HG03432 (cell line): ENCODE measurements at regions not wholly inside any gene's neighbourhood (a gene's known extent, or its start where the extent isn't known, plus 50 kb on each side); places are given as distances from the start of the nearest gene placed in this dataset.

Experiments
- ATAC-seq: cut with Tn5 transposase; IDR thresholded peaks from one replicate; pipeline ENCODE4 v1.9.1; 2021; ENCODE audit warnings: mild to moderate bottlenecking, moderate library complexity; ENCODE audit not compliant: unreplicated experiment

DNA sequence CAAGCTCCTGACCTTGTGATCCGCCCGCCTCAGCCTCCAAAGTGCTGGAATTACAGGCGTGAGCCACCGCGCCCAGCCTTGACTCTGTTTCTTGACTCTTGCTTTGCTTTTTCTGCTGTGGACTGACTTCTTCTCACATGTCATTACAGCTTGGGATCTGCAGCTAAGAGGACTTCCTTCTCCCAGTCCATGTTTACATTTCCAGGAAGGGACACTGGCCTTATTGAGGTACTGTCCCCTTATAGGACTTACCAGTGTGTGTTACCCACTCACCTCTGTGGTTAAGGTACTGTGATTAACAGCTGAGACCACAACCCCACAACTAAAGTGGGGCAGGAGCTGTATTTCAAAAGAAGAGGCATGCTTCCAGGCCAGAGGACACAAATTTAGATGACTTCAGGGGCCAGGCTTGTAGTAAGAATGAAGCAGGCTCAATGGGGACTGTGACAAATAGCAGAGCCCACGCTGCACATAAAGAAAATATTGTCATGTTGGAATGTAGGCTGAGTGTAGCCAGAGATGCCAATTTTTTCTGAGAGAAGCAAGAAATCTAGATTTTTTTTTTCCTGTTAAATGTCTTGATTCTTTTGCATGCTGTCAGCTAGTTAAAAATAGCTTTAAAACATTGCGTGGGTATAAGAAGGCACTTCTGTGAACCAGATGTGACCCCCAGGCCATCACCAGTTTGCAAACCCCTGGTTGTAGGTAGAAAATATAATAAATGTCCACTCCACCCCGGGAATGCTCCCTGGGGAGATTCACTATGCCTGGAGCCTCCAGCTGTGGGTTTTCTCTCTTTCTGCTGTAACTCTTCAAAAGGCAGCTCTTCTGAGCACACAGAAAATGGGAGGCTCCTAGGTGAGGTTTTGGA is 75.0 kb downstream of the PTPDC1 start:
- ATAC-seq: no peak

GRCh38 chr9:94160594-94161501 is 76.6 kb downstream of the PTPDC1 start:
- ATAC-seq: no peak

GRCh38 chr9:94161673-94162072 is 77.4 kb downstream of the PTPDC1 start:
- ATAC-seq: no peak

DNA sequence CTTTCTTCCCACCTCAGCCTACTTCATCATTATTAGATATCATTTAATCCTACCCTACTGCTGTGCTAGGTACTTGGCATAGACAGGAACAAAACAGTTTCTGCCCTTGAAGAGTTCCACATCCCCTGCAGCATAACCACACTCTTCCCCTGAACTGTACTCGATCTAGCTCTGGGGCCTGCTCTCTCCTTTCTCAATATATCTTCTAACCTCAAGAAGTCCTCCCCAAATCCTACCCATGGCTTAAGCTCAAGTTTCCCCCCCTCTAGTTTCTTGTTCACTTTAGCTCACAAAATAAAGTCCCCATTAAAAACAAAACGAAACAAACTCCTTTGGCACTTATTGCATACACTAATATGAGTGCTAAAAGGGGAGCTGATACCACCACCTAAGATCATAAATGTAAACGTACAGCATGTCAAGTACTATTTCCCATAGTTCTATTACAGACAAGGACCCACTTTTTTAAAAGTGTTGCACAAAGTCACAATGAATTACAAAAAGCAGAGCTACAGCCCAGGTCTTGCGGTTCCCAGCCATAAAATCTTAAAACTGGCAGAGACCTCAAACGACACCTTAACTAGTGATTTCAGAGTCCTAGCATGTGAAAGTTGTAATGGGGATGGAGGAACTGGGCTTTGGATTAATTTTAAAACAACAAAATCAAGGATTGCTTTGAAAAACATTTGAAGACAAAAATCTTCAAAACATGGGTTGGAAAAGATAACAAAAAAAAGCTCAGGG is 80.7 kb downstream of the PTPDC1 start:
- no peak for ATAC-seq

GRCh38 chr9:94165592-94166235 is 81.5 kb downstream of the PTPDC1 start:
- peak; percentile 92 for ATAC-seq

GRCh38 chr9:94166236-94166975 is 82.1 kb downstream of the PTPDC1 start:
- ATAC-seq: peak; percentile 71

GRCh38 chr9:94166976-94167346 is 82.7 kb downstream of the PTPDC1 start:
- ATAC-seq: no peak

DNA sequence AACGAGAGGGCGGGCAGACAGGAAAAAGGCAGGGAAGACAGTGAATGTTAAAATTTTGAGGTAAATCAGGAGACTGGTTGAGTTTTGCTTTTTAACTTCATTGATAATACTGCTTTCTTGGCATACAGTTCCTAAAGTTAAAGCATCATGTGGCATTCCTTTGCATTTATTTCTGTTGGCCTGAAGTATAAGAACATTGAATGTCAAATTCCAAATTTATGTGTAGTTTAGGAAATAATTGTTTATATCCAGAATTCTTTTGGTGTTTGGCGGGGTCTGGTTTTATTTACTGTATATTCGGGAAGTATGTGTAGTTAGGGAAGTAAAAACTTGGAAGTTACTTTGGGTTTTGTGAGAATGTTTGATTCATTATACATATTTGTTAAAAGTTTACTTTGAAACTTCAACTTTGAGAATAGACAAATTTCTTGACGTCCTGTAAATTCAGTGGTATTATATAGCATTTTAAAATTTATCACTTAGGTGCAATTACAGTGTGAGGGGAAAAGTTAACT is 83.2 kb downstream of the PTPDC1 start:
- ATAC-seq: no peak

GRCh38 chr9:94168203-94169000 is 84.1 kb downstream of the PTPDC1 start:
- ATAC-seq: no peak

- no peak for ATAC-seq
Measured at GRCh38 chr9:94169968-94170367, 85.7 kb downstream of the PTPDC1 start.

DNA sequence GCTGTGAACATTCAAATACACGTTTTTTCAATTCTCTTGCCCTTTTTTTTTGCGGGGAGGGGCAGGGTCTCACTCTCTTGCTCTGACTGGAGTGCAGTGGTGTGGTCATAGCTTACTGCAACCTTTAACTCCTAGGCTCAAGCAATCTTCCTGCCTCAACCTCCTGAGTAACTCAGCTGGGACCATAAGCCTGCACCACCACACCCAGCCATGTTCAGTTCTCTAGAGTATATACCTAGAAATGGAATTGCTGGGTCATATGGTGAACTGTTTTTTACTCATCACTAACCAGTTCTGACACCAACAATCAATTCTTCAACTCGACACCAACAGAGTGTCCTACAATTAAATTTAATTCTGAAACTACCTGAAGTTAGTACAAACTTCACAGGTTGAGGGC is 85.5 kb upstream of the ZNF169 start:
- no peak for ATAC-seq

GRCh38 chr9:94174164-94174563 is 84.9 kb upstream of the ZNF169 start:
- no peak for ATAC-seq

GRCh38 chr9:94175669-94176068 is 83.4 kb upstream of the ZNF169 start:
- ATAC-seq: no peak

GRCh38 chr9:94176608-94177007 is 82.5 kb upstream of the ZNF169 start:
- no peak for ATAC-seq

GRCh38 chr9:94178927-94179326 is 80.2 kb upstream of the ZNF169 start:
- peak; percentile 53 for ATAC-seq

DNA sequence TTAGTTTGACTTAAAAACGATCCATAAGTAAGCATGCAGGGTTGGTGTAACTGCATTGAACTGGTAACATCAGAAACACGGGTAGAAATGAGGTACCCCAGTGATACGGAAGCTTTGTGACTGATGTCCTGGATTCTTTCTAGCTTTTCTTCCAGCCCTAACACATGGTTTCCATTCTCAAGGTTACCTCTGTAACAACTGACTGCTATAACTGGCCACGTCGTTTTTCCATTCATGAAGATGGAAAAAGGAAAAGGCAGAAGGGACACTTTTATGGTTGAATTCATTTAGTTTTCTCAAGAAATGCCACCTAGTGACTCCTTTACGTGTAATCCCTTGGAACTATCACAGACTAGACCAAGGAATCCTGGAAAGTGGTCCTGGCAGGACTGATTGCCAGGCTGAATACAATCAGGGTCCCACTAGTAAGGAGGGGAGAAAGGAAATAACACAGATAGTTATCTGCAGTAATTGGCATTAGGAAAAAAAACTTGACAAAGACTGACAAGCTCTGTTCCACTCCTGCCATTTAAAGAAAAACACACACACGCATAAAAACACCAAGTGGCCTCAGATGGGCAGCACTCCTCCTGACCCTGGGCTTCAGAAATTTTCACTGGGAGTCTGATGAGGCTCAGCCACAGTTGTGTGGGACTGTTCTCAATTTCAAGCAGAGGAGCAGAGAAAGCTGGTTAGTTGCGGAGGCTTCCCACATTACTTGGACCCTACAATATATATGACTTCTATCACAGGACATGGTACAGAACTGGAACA is 77.5 kb upstream of the ZNF169 start:
- ATAC-seq: no peak

DNA sequence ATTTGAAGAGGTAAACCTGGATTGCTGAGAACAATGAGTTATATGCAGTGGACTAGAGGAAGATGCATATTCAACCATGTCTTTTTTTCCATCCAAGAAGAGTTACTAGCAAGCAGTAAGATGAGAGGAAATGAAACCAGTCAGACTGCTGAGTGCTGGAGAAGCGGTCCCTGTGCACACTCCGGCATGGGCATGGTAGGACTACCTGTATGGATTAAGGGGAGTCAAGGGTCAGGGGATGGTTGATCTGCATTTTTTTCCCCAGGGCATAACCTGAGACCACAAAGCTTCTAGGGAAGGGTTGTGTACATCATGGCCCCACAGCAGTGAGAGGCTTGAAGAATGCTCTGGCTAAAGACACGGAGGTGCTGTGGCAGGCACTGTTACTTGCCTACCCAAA is 76.6 kb upstream of the ZNF169 start:
- ATAC-seq: no peak
